DMS 273 treated with DMSO at 0.1 percent for 48 hours (cell line): ENCODE measurements at regions not wholly inside any gene's neighbourhood (a gene's known extent, or its start where the extent isn't known, plus 50 kb on each side); places are given as distances from the start of the nearest gene placed in this dataset.
"Not testable (repeated sequence)": the region's sequence is repeated elsewhere in the genome, so short reads cannot be mapped to it uniquely, and the experiment has no call there.

Experiments
- DNase-seq: peaks from one replicate; lab custom pipeline; 2025; lab: John Stamatoyannopoulos, UW

DNA sequence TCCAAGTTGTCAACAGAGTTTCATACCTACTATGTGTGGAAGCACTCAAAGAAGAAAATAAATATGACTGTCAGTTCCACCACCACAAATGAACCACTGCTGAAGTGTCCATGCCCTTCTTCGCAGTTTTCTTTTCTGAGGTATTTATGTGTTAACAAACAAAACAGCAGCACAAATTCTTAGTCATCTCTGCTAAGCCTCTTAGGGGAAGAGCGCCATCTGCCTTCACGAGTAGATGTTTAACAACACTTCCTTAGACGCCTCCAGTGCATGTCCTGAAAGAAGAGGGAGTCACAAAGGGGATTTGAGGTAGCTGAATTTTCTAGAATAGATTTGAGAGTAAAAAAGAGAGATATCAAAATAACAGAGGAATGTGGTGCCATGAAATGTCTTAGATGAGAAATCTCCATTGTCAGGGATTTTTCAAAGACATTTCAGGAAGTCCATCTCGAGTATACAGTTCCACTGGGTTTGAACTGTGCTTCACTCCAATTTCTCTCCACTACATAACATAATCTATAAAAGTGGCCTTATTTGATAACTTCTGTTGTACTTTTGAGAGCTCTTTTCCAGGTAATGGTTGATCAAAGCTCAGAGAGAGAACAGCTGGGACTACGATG lies 775.3 kb upstream of the POM121L12 start:
- DNase-seq = no peak

DNA sequence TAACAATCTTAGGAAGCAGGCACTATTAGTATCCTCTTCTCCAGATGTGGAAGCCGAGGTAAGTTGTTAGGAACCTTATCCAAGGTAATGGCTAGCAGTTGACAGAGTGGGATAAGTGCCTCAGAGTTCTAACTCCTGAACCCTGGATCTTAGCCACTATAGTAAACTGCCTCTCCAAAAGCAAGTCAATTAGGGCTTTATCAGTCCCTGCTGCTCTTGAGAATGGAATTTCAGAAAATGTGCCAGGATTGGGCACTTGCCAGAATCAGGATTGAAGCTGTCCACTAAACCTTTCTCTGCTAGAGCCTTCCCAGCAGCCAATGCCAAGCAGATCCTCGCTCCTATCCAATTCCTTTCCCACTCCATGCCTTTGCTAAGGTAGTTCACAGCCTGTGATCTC lies 777.5 kb upstream of the POM121L12 start:
- no peak for DNase-seq

DNA sequence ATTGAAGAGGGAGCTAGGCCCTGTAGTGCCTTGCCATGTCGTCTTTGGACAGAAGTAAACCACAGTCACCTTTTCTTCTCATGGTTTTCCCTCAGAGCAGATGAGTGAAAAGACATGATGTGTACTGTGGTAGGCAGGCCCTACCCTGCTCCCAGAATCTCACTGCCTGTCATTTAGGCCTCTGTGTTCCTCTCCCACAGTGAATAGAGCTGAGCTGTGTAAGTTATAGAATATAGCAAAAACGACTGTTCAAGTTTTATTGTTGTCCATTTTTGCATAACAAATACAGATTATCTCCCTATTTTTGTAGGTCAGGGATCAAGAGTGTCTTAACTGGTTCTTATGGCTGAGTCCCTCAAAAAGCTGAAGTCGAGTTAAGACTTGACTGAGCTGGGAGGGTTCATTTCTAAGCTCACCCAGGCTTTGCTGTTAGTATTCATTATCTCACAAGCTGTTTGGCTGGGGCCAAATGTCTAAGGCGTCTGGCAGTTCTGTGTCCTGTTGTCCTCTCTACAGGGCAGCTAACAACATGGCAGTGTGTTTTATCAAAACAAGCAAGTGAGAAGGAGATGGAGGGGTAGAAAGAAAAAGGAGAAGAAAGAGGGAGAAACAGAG lies 780.9 kb upstream of the POM121L12 start:
- no peak for DNase-seq

DNA sequence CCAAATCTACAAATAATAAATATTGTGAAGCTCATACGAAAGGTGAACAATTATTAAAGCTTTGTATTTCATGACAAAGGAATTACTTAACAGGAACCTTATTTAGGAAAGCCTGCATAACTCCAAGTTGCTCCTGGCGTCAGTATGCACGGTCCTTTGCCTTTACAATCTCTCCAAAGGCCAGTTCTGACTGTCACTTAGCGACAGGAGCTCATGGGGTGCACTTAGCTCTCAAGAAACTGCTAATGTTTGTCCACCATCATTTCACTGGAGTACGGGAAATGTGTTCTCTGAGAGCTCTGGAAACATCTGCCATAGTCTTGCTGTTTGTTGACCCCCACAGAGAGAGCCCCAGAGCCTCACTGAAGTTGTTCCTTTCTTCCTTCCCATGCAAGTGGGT lies 781.5 kb upstream of the POM121L12 start:
- no peak for DNase-seq

DNA sequence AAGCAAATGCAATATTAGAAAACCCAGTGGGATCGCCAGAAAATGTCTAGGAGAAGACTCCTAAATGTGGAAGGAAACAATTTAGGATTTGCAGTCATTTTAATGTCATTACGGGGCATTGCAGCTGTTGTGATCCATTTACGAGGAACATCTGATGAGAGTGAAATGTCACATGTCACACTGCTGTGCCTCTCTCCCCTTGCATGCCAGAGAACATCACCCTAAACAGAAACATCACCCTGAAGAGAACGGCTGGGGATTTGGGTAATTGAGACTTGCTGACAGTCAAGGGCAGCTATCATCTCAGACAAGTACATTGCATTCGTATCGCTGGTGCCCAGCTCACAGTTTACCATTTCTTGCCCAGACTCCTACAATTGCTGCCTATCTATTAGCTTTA lies 785.7 kb upstream of the POM121L12 start:
- no peak for DNase-seq

DNA sequence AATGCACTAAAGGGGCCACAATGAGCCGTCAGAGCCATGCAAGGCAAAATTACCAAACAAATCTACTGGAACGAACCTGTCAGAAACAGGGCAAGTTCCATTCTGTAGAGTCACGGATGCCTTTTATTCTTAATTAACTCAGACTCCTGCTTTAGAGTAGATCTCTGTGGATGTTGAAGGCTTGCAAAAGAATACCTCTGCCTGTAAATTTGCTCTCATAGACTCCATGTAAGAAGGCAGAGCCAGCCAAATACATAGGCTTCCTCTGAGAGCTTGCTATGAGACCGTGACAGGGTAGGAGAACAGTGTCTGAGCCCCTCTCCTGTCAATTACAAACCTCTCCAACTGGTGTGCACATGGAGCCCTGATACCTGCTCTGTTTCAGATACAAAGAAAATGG lies 787.9 kb upstream of the POM121L12 start:
- no peak for DNase-seq

DNA sequence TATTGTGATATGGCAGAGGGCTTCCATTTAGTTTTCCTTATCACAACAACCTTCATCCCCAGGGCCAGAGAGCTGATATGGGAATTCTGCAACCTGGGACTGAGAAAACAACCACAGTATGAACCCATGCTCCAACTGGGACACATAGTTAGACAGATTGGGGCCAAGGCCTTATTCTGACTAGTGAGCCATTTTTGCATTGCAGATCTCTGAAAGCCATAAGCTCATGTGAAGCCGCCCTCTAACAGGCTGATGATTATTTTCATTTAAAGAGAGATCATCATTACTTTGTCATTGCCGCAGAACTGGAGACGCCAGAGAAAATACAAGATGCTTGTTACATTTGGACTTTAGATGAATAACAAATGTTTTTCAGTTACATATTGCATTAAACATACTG lies 791.7 kb upstream of the POM121L12 start:
- DNase-seq = no peak

DNA sequence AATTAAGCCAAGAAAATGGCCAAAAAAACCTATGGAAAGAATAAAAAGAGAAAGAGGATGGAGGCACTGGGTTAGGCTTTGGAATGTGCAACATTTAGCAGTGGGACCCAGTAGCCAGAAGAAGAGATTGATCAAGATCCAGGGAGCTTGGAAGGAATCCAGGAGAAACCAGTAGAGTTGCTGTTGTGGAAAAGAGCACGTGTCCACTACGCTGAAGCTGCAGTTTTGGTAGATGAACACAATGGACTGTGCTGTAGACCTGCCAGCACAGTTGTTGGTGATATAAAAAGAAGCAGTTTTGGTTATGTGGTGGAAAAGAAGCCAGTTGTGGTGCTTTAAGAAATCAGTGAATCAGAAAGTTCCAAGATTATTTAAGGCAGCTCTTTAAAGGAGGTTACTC lies 802.2 kb upstream of the POM121L12 start:
- DNase-seq = no peak

DNA sequence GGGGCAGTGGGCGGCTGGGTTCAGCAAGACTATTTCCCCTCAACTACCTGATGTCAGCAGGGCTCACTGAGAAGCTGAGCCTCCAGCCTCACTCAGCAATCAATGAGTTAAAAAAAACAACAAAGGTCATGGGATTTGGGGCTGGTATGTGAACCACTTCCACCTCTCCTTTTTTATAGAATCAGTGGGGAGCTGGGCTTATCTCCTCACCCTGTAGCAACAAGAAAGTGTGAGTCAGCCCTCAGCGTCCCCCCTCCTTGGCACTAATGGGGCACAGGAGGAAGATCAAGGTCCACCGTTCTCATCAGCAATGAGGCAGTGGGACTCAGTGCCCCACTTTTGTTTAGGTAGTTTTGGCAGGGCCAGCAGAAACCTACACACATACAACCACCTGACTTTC lies 823.5 kb upstream of the POM121L12 start:
- DNase-seq = no peak

DNA sequence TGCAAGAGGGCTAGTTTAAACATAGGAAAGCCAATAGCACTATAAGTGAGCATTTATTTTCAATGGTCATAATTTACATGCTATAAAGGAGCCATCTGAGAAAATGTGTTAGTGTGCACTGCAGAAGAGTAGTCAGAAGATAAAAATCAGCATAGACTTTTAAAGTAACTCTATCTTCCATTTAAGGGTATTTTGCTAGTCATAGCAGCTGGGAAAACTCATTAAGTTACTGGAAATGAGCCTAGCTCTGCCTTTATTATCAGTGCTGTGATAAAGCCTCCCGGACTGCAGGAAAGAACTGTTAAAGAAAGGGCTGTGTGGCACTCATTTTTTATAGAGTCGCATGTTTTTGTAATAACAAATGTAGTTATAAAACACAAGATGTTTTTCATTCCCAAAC lies 825.8 kb upstream of the POM121L12 start:
- no peak for DNase-seq

DNA sequence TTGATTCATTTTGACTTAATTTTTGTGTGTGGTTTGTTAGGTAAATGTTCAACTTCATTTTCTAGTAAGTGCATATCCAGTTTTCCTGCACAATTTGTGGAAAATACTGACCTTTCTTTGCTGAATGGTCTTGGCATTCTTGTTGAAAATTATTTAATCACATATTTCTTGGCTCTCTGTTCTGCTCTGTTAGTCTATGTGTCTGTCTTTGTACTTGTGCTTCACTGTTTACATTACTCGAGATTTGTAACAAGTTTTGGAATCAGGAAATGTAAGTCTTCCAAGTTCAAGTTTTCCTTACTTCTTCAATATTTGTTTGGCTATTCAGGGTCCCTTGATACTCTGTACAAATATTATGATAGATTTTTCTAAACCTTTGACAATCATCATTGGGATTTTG lies 838.2 kb upstream of the POM121L12 start:
- DNase-seq = no peak

DNA sequence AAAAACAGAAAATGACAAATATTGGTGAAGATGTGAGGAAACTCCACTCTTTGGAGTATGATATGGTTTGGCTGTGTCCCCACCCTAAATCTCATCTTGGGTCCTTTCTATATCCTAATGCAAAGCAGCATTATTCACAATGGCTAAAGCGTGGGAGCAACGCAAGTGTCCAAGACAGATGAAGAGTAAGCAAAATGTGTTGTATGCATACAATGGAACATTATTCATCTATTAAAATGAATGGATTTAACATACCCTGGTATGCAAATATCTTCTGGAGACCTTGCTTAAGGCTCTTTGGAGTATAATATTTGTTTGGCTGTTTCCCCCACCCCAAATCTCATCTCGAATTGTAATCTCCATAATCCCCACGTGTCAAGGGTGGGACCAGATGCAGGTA lies 839.8 kb upstream of the POM121L12 start:
- no peak for DNase-seq

DNA sequence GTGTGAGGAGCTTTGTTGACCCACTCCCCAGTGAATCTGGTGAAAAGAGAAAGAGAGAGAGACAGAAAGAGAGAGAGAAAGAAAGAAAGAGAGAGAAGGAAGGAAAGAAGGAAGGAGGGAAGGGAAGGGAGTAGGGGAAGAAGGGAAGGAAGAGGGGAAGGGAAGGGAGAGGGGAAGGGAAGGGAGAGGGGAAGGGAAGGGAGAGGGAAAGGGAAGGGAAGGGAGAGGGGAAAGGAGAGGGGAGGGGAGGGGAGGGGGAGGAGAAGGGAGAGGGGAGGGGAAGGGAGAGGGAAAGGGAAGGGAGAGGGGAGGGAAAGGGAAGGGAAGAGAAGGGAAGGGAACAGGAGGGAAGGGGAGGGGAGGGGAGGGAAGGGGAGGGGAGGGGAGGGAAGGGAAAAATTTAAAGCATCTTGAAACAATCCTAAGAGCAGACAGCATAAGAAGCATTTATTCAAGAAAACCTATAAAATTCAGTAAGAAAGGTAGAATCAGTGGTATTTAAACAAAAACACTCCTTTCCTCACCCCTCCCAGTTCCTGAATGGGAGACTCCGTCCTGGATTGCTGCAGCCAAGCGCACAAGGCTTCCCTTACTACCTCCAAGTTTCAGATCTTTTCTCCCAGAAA lies 846.2 kb upstream of the POM121L12 start:
- DNase-seq = no peak

DNA sequence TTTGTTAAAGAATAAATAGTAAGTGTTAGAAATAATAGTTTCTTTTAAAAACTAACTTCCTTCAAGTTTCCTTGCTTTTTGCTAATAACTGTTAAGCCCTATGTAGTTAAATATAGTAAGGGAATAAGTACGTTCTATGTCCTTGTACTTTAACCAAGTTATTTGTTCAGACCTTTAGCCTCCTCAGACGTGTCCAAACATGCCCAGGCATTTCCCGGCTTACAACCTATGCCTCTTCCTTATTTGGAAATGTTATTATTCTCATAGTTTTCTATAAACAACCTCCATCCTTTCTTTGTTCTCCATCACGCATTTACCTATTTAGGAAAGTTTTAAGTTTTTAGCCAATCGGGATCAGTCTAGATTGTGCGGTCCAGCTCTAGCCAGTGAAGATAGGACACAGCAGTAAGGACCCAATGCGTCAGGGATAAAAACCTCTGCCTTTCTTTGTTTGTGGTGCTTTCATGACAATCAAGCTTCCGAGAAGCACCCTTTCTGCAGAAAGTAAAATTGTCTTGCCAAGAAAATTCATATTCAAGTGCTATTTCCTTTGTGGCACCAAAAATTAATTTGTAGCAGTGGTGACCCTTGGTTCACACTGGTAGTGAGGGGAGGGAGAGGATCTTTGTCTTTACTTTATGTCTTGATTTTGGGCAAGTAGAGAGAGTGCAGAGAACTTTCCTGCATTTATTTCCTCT lies 851.3 kb upstream of the POM121L12 start:
- DNase-seq = no peak

DNA sequence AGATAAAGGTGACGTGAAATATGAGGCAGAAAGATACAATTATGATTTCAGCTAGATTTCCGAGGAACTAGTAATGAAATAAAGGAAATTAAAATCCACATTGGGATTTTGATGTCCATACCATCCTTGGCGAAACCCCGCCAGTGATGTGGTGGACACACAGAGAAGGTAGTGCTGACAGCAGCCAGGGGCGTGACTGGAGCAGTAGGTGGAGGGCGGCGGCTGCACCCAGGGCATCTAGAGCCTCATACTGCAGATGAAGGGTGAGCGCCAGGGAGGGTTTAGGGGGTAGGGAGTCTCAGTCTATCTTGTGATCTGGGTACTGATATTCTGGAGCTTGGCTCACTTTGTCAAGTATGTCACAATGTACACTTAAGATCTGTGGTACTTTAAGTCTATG lies 855.5 kb upstream of the POM121L12 start:
- DNase-seq = no peak

DNA sequence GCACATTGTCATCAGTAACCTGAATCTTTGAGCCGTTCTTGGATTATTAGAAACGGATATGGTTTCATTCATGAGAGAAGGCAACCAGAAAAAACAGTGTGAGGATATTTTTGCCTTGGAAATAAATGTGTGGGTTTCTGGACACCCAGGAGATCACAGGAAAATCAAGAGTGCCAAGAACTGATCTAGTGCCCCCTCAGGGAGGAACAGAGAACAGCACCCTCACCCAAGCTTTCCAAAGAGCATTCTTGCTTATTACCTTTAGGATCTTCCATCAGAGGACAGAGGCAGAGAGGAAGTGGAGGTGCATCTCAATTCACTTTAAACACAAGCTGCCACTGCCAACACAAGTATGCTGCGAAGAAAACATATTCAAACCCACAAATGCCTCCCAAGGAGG lies 851.5 kb upstream of the COBL start:
- DNase-seq = no peak

DNA sequence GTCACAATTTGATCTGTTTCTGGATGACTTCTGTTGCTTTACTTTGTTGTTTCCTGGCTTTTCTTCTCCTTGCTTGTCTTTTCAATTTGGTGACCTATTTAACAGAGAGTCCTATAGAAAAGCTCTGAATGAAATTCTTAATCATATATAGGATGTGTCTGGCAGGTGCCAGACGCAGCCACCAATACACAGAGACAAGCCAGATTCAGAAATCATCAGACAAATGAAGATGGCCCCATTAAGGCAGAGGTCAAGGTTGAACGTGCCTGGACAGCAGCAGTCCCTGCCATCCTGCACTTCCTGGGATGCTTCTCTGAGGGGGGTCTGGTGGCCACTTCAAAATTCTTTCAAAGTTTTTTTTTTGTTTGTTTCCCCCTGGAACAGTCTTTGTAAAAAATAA lies 846.7 kb upstream of the COBL start:
- no peak for DNase-seq

DNA sequence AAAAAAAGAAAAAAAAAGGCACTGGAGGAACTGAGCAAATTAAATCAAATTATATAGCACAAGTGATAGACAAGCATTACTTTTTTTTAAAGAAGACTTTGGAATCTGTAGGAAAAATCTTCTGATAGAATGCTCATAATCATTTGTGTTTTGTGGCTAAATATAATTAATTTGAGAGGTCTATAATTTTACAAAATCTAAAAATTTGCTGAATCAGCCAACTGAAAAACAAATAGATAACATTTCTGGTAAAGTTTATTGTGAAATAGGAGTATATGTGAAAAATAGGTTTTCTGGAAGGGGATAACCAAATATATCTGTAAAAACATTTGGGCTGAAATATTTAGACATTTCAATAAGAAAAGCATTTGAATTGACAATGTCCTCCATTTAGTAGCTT lies 844.9 kb upstream of the COBL start:
- DNase-seq = no peak

DNA sequence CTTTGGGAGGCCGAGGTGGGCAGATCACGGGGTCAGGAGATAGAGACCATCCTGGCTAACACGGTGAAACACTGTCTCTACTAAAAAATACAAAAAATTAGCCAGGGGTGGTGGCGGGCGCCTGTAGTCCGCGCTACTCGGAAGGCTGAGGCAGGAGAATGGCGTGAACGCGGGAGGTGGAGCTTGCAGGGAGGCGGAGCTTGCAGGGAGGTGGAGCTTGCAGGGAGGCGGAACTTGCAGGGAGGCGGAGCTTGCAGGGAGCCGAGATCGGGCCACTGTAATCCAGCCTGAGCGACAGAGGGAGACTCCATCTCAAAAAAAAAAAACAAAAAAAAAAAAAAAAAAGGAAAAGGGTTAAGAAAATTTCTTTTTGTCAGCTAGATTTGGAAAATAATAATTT lies 842.8 kb upstream of the COBL start:
- not testable (repeated sequence) for DNase-seq

DNA sequence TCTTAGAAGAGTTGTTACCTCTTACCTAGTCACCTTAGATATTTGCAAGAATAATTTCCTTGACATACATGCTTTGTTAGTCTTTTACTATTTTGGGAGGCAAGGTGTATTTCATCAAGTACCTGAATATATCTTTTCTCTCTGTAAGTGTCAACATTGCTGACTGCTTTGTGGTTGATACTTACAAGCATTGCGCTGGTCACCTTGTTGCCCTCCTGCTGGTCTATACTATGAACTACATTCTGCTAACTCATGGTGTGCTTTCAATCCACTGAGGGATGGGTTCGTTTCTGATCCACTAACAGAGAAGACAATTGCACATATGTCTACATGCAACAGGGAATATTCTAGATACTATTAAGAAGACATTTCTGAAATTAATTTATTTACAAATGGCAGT lies 837.8 kb upstream of the COBL start:
- no peak for DNase-seq

DNA sequence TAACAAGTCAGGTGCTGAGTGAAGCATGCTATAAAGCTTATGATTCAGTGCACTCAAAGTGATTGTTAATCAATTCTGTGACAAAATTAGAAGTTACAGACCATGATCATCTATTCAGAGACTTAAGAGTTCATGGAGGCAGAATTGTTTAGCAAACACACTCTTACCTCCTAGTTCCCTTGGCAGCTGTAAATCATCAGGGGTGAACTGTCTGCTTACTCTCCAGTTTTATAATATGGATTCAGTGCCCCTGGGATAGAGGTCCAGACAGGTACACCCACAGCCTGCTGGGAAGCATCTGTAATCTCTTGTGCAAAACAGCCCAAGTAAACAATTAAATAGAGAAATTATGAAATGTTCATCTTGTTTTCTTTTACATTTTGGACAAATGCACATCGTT lies 835.0 kb upstream of the COBL start:
- no peak for DNase-seq

DNA sequence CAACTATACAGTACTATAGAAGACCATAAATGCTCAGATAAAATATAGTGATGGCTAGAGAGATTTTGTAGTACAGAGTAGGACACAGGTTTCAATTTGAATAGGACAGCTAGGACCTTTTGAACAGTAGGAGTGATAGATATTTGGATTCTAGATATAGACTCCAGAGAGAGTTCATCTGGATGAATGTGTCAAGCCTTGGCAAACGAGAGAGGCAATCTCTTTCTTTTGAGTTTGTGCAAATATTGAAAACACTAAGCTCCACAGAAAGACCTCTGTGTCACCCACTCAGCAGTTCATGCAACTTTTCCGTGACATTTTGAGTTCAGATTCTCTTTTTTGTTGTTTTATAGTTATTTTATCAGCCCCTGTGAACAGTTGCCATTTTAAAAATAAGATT lies 834.3 kb upstream of the COBL start:
- DNase-seq = no peak

DNA sequence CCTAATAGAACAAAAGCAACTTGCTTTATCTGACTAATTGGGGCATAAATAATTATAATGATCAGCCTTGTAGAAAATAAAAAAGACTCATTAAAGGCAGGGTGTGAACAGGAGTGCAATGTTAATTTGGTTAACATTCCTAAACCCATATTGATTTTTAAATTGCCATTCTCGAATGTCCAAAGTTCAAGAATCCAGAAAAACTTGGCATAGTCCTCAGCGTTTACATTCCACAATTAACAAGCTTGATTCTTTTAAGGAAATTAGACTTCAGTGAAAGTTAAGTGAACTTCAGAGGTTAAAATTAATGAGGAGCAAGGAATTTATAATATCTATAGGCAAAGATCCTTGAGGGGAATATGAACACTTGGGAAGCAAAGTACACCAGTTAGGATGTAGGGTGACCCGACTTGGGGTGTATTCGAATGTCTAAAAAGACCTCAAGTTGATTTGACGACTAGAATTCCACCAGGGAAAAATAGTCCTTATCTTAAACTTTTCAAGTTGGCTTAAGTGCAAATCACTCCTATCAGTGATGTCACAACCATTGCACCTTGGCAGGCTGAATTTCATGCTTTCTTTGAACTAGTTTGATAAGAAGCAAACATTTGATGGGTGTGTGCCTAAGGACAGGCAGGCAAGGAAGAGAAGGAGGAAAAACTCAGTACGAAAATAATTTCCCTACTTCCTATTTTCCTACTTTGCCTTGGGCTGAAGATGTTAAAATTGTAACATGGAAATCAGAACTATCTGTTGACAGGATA lies 830.4 kb upstream of the COBL start:
- DNase-seq = no peak
